SK-N-MC (cell line): ENCODE measurements at regions not wholly inside any gene's neighbourhood (a gene's known extent, or its start where the extent isn't known, plus 50 kb on each side); places are given as distances from the start of the nearest gene placed in this dataset.

Experiments
- DNase-seq: peaks from one replicate; pipeline ENCODE4 v3.0.0-alpha.2; 2011; ENCODE audit warnings: low read depth, low spot score
- H3K27ac ChIP-seq: fragments of 200-600 bp; sonication (generic); 2 replicates; pipeline ENCODE4 v1.5.1; 2016; ENCODE audit warnings: mixed run types
- H3K36me3 ChIP-seq: fragments of 200-600 bp; sonication (generic); 2 replicates; pipeline ENCODE4 v1.6.1; 2017; ENCODE audit warnings: antibody characterized with exemption, low read length, mixed read lengths; ENCODE audit not compliant: insufficient read depth
- H3K4me3 ChIP-seq: fragments of 200-600 bp; sonication (generic); 2 replicates; pipeline ENCODE4 v1.5.1; 2016
- H3K9ac ChIP-seq: fragments of 200-600 bp; sonication (generic); 2 replicates; pipeline ENCODE4 v1.8.0; 2017; ENCODE audit warnings: mixed run types, mixed read lengths; ENCODE audit not compliant: insufficient read length
- H3K9me3 ChIP-seq: fragments of 200-600 bp; sonication (generic); 2 replicates; pipeline ENCODE4 v1.6.1; 2017; ENCODE audit warnings: low read depth, mild to moderate bottlenecking, antibody characterized with exemption, low read length, moderate library complexity, mixed read lengths
- EZH2 ChIP-seq: fragments of 200-600 bp; sonication (generic); IDR thresholded peaks from one replicate; pipeline ENCODE4 v1.6.1; 2017; ENCODE audit warnings: antibody characterized with exemption
- FOXP2 ChIP-seq: optimal IDR thresholded peaks from 2 replicates; pipeline ENCODE3; 2011; ENCODE audit warnings: mild to moderate bottlenecking, moderate library complexity; ENCODE audit not compliant: insufficient read depth; ENCODE audit errors: extremely low read length, control extremely low read depth
- POLR2AphosphoS5 ChIP-seq: IDR thresholded peaks from 2 replicates; pipeline ENCODE4 v1.6.1; 2012; ENCODE audit warnings: mild to moderate bottlenecking, low read depth, low read length, borderline replicate concordance

- Histone ChIP-seq H3K9me3 (no peaks in the 10 kb centered on the region), H3K9ac (no peak overlapping the region), H3K36me3 (no peaks in the 10 kb centered on the region), H3K27ac (no peak overlapping the region; the same call in 1 of the 2 replicates), H3K4me3 (no peak overlapping the region)
- TF ChIP-seq EZH2, result no peak
- no peak for TF ChIP-seq POLR2AphosphoS5
- no peak for TF ChIP-seq FOXP2
- no peak for DNase-seq
These were observed 63.3 kb upstream of the THSD7A start for GRCh38 chr7:11895337-11895736.

DNA sequence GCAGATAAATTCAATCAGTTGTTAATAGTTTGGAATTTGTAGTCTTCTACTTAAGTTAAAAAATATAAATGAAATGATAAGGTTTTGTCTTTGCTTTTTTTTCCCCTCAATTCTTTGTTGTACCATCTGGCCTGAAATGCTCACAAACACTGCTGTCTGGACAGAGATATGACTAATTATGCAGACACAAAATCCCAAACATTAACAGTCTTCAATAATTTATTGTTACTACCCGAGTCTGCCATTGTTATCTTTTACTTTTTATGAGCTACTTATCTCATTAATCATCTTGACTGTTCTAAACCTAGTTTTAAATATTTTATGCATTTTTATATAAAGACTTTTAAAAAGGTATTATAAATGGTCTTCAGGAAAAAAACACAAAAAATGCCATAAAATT lies 64.7 kb upstream of the THSD7A start:
- Histone ChIP-seq H3K9ac (no peak overlapping the region), H3K27ac (0 out of 2 replicates have a peak overlapping the region, but pooled peaks have one; percentile 21), H3K36me3 (no peaks in the 10 kb centered on the region), H3K9me3 (no peaks in the 10 kb centered on the region), H3K4me3 (no peak overlapping the region)
- no peak for DNase-seq
- TF ChIP-seq POLR2AphosphoS5 (no peak), EZH2 (no peak), FOXP2 (no peak)

GRCh38 chr7:11899247-11899646 lies 67.2 kb upstream of the THSD7A start:
- no peak for TF ChIP-seq POLR2AphosphoS5
- no peak for TF ChIP-seq FOXP2
- no peak for TF ChIP-seq EZH2
- H3K27ac ChIP-seq, result no peak overlapping the region
- no peak overlapping the region for H3K9ac ChIP-seq
- H3K9me3 ChIP-seq, result no peaks in the 10 kb centered on the region
- H3K36me3 ChIP-seq, result no peaks in the 10 kb centered on the region
- DNase-seq, result no peak
- H3K4me3 ChIP-seq, result no peak overlapping the region

DNA sequence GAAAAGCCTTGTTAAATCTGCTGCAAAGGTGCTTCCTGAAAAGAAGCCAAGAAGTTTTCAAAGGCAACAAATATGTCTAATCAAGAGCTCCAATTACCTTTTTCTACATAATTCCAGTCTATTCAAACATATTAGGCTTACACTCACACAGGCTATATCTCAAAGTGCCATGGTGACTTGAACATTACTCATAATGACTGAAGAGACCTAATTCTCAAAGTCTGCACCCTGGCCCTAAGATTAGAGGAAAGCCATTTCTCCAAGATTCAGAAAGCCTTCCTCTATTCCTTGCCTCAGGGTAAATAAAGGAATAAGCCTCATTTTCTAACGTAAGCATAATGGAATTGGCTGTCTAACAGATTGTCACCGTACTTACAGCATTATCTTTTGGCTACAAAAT lies 78.3 kb upstream of the THSD7A start:
- no peaks in the 10 kb centered on the region for H3K9me3 ChIP-seq
- no peak overlapping the region for H3K4me3 ChIP-seq
- H3K9ac ChIP-seq, result no peak overlapping the region
- no peak for DNase-seq
- TF ChIP-seq FOXP2, result no peak
- no peak for TF ChIP-seq POLR2AphosphoS5
- TF ChIP-seq EZH2, result no peak
- no peaks in the 10 kb centered on the region for H3K36me3 ChIP-seq
- no peak overlapping the region for H3K27ac ChIP-seq

DNA sequence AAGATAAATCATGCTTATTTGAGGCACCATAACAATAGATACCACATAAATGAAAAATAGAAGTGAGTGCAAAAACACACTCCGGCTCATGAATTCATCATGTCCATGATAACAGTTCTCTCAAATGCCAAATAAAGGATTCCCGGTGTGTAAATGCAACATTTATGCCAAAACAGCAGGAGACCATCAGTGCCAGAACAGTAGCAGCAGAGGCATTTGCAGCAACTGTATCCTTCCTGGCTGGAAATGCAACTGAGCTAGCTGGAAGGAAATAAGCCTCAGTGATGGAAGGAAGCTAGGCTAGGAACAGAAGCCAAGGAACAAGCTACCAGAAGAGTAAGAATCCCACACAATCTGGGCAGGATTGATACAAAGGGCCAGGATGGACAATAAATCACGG lies 79.9 kb upstream of the THSD7A start:
- no peak for DNase-seq
- no peak for TF ChIP-seq EZH2
- no peak for TF ChIP-seq POLR2AphosphoS5
- no peak for TF ChIP-seq FOXP2
- Histone ChIP-seq H3K9ac (no peak overlapping the region), H3K4me3 (no peak overlapping the region), H3K27ac (no peak overlapping the region), H3K36me3 (no peaks in the 10 kb centered on the region), H3K9me3 (no peaks in the 10 kb centered on the region)

GRCh38 chr7:11914645-11915044 lies 82.6 kb upstream of the THSD7A start:
- H3K9me3 ChIP-seq, result no peaks in the 10 kb centered on the region
- H3K4me3 ChIP-seq, result no peak overlapping the region
- no peak overlapping the region for H3K27ac ChIP-seq
- no peak for DNase-seq
- no peaks in the 10 kb centered on the region for H3K36me3 ChIP-seq
- TF ChIP-seq EZH2 (no peak), FOXP2 (no peak), POLR2AphosphoS5 (no peak)
- no peak overlapping the region for H3K9ac ChIP-seq

DNA sequence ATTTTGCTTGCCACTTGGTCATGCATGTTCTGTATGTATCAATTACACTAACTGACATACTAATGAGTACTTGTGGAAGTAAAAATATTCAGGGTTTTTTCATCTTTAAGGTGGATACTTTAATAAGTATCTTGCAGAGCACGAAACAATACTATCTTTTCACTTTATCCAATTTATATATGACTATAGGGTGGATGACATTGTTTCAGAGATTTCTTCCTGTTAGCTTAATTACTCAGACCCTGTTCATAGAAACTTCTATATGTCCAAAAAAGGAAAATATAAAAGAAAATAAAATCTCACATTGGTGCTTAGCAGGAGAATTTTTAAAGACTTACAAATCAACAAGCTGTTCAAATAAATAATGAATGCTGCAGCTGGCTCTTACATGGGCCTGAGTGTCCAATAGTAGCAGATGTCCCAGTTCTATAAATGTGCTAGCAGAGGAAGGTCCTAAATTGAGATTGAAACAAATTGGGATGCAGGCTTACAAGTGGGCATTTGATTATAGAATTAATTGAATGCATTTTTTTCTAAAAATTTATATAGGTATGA lies 91.5 kb upstream of the THSD7A start:
- TF ChIP-seq POLR2AphosphoS5 (no peak), FOXP2 (no peak), EZH2 (no peak)
- no peak overlapping the region for H3K4me3 ChIP-seq
- H3K36me3 ChIP-seq, result no peaks in the 10 kb centered on the region
- no peak overlapping the region for H3K27ac ChIP-seq
- no peak for DNase-seq
- H3K9ac ChIP-seq, result no peak overlapping the region
- H3K9me3 ChIP-seq, result no peaks in the 10 kb centered on the region

DNA sequence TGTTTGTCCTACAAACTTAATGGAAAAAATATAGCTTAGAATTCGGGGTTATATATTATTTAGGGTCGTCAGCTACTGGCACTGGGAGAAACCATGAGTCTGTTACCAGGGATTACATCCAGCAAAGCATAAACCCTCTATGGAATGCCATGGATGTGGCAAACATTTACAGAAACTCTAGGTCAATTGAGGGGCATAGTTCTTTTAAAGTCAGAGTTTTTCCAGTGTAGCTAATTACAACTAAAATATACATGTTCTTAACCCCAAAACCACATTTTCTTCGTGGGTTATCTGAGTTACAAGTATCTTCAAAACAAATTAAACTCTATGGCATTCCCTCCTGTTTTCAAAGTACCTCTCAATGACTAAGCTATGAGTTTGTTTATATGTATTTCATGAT lies 99.3 kb upstream of the THSD7A start:
- Histone ChIP-seq H3K4me3 (no peak overlapping the region), H3K27ac (no peak overlapping the region), H3K36me3 (no peaks in the 10 kb centered on the region), H3K9ac (no peak overlapping the region), H3K9me3 (no peaks in the 10 kb centered on the region)
- TF ChIP-seq POLR2AphosphoS5 (no peak), EZH2 (no peak), FOXP2 (no peak)
- no peak for DNase-seq

DNA sequence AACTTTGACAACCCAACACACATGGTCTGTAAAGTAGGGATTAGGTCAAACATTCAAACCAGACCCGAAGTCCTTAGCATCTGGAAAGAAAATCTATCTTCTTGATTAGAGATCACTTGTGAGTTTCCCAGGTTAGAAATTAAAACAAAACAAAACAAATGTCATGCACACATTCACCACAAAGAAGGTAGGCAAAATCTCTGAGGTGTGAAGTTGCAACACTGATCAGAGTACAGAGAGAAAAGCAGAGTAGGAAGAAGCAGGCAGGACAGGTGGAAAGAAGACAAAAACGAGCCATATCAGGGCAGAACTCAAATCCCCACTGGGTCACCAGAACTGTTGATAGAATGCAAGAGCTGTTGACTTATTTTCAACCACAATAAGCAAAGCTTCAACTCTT lies 102.8 kb upstream of the THSD7A start:
- Histone ChIP-seq H3K9me3 (no peaks in the 10 kb centered on the region), H3K27ac (peak overlapping the region; percentile 87), H3K9ac (no peak overlapping the region), H3K4me3 (no peak overlapping the region), H3K36me3 (no peaks in the 10 kb centered on the region)
- DNase-seq, result no peak
- TF ChIP-seq EZH2 (no peak), FOXP2 (no peak), POLR2AphosphoS5 (no peak)
